Fibroblast of the aortic adventitia (primary cell): ENCODE measurements at regions not wholly inside any gene's neighbourhood (a gene's known extent, or its start where the extent isn't known, plus 50 kb on each side); places are given as distances from the start of the nearest gene placed in this dataset.

Experiments used
- DNase-seq: peaks from one replicate; pipeline ENCODE4 v3.0.0-alpha.2; 2010; ENCODE audit warnings: low read depth
- H3K4me3 ChIP-seq: 2 replicates; pipeline ENCODE4 v1.5.1; 2011; ENCODE audit warnings: low read depth, mild to moderate bottlenecking, control low read depth, low read length, moderate library complexity
- CTCF ChIP-seq: IDR thresholded peaks from 2 replicates; pipeline ENCODE4 v1.5.1; 2011; ENCODE audit warnings: mild to moderate bottlenecking, low read length, control low read depth, inconsistent platforms; ENCODE audit not compliant: insufficient read depth

GRCh38 chr2:18077231-18077630 is 198.8 kb downstream of the KCNS3 start:
- H3K4me3 ChIP-seq, result no peak overlapping the region
- TF ChIP-seq CTCF, result no peak
- no peak for DNase-seq

GRCh38 chr2:18074476-18074875 is 196.0 kb downstream of the KCNS3 start:
- TF ChIP-seq CTCF, result no peak
- no peak for DNase-seq

GRCh38 chr2:18073601-18074000 is 195.1 kb downstream of the KCNS3 start:
- no peak overlapping the region for H3K4me3 ChIP-seq
- DNase-seq, result no peak
- no peak for TF ChIP-seq CTCF

More at GRCh38 chr2:18074476-18074875, 196.0 kb downstream of the KCNS3 start:
- H3K4me3 ChIP-seq, result no peak overlapping the region

GRCh38 chr2:18067588-18068384 is 189.3 kb downstream of the KCNS3 start:
- no peak for DNase-seq
- H3K4me3 ChIP-seq, result no peak overlapping the region
- TF ChIP-seq CTCF, result no peak

GRCh38 chr2:18066894-18067293 is 188.4 kb downstream of the KCNS3 start:
- no peak for DNase-seq
- no peak overlapping the region for H3K4me3 ChIP-seq
- TF ChIP-seq CTCF, result no peak

GRCh38 chr2:18066066-18066465 is 187.6 kb downstream of the KCNS3 start:
- DNase-seq, result no peak
- no peak overlapping the region for H3K4me3 ChIP-seq
- no peak for TF ChIP-seq CTCF

- DNase-seq, result no peak
- H3K4me3 ChIP-seq, result no peak overlapping the region
- TF ChIP-seq CTCF, result no peak
These were observed 186.8 kb downstream of the KCNS3 start for GRCh38 chr2:18065249-18065648.
